Peyer's patch (tissue), 4 donors: ENCODE measurements at regions not wholly inside any gene's neighbourhood (a gene's known extent, or its start where the extent isn't known, plus 50 kb on each side); places are given as distances from the start of the nearest gene placed in this dataset.

Experiments
- DNase-seq, 3 donors: peaks; one replicate each; pipeline ENCODE4 v3.0.0-alpha.2; 2017 to 2019
- H3K27ac ChIP-seq, 4 donors: fragments of 200-600 bp; sonication (generic); one replicate each; pipeline ENCODE4 v1.5.1; 2016 to 2019
- H3K27me3 ChIP-seq, 2 donors: fragments of 200-600 bp; sonication (generic); one replicate each; pipeline ENCODE4 v1.5.1; 2019
- H3K36me3 ChIP-seq, 3 donors: fragments of 200-600 bp; sonication (generic); one replicate each; pipeline ENCODE4 v1.5.1; 2016 to 2019
- H3K4me1 ChIP-seq, 4 donors: fragments of 200-600 bp; sonication (generic); one replicate each; pipeline ENCODE4 v1.5.1; 2016 to 2019
- H3K4me3 ChIP-seq, 4 donors: fragments of 200-600 bp; sonication (generic); 1 replicate in 3 of 4; 2 replicates in 1 of 4; pipeline ENCODE4 v1.5.1; 2016 to 2019; ENCODE audit warnings: mild to moderate bottlenecking in 1 of 4
- H3K9me3 ChIP-seq, 4 donors: fragments of 200-600 bp; sonication (generic); one replicate each; pipeline ENCODE4 v1.5.1; 2016 to 2019; ENCODE audit warnings: mild to moderate bottlenecking in 1 of 4
- CTCF ChIP-seq, 6 experiments: fragments of 450-650 bp in 4 of 6; fragments of 200-600 bp in 2 of 6; sonication (generic) in 1 of 6; IDR thresholded peaks; one replicate each; pipeline ENCODE4 v1.5.1; 2017 to 2019; ENCODE audit warnings: antibody characterized with exemption in 6 of 6, mild to moderate bottlenecking in 3 of 6, moderate library complexity in 1 of 6
- POLR2A ChIP-seq, 2 donors: fragments of 450-650 bp; IDR thresholded peaks; one replicate each; pipeline ENCODE4 v1.5.1; 2017; ENCODE audit warnings: antibody characterized with exemption in 2 of 2, mild to moderate bottlenecking in 2 of 2, moderate library complexity in 2 of 2

- Histone ChIP-seq H3K27ac (no peak overlapping the region), H3K4me3 (no peak overlapping the region), H3K36me3 (no peaks in the 10 kb centered on the region), H3K9me3 (no peaks in the 10 kb centered on the region), H3K4me1 (no peaks in the 10 kb centered on the region), H3K27me3 (no peaks in the 10 kb centered on the region)
- no peak for TF ChIP-seq POLR2A (IDR thresholded peaks at IDR 0.05)
- TF ChIP-seq CTCF (IDR thresholded peaks at IDR 0.05), result no peak
- DNase-seq, result no peak
These were observed 167.5 kb downstream of the ARL4C start for GRCh38 chr2:234329202-234329960.

- Histone ChIP-seq H3K27ac (no peak overlapping the region), H3K27me3 (no peaks in the 10 kb centered on the region), H3K4me3 (no peak overlapping the region), H3K4me1 (no peaks in the 10 kb centered on the region), H3K36me3 (no peaks in the 10 kb centered on the region), H3K9me3 (no peaks in the 10 kb centered on the region)
- no peak for DNase-seq
- TF ChIP-seq CTCF (IDR thresholded peaks at IDR 0.05) (no peak), POLR2A (IDR thresholded peaks at IDR 0.05) (no peak)
These were observed 168.4 kb downstream of the ARL4C start for GRCh38 chr2:234328444-234328990.

- Histone ChIP-seq H3K36me3 (no peaks in the 10 kb centered on the region), H3K4me1 (no peaks in the 10 kb centered on the region), H3K9me3 (no peaks in the 10 kb centered on the region), H3K27ac (no peak overlapping the region), H3K27me3 (no peaks in the 10 kb centered on the region), H3K4me3 (no peak overlapping the region)
- no peak for DNase-seq
- TF ChIP-seq CTCF (IDR thresholded peaks at IDR 0.05), result no peak
- TF ChIP-seq POLR2A (IDR thresholded peaks at IDR 0.05), result no peak
These were observed 170.2 kb downstream of the ARL4C start for GRCh38 chr2:234326694-234327093.

- Histone ChIP-seq H3K27ac (no peak overlapping the region), H3K9me3 (no peaks in the 10 kb centered on the region), H3K36me3 (no peaks in the 10 kb centered on the region), H3K4me3 (no peak overlapping the region), H3K27me3 (no peaks in the 10 kb centered on the region), H3K4me1 (no peaks in the 10 kb centered on the region)
- DNase-seq, result no peak
- no peak for TF ChIP-seq CTCF (IDR thresholded peaks at IDR 0.05)
- no peak for TF ChIP-seq POLR2A (IDR thresholded peaks at IDR 0.05)
These were observed 172.8 kb downstream of the ARL4C start for GRCh38 chr2:234324116-234324515.

GRCh38 chr2:234322766-234323465 is 174.0 kb downstream of the ARL4C start:
- no peaks in the 10 kb centered on the region for H3K36me3 ChIP-seq
- TF ChIP-seq POLR2A (IDR thresholded peaks at IDR 0.05) (no peak), CTCF (IDR thresholded peaks at IDR 0.05) (no peak)
- H3K27ac ChIP-seq, result no peak overlapping the region

More at GRCh38 chr2:234322766-234323465, 174.0 kb downstream of the ARL4C start:
- Histone ChIP-seq H3K4me1 (no peaks in the 10 kb centered on the region), H3K4me3 (no peak overlapping the region), H3K9me3 (no peaks in the 10 kb centered on the region), H3K27me3 (no peaks in the 10 kb centered on the region)
- DNase-seq, result no peak
